Bronchial epithelial cell (primary cell): ENCODE measurements at regions not wholly inside any gene's neighbourhood (a gene's known extent, or its start where the extent isn't known, plus 50 kb on each side); places are given as distances from the start of the nearest gene placed in this dataset.

Experiments used
- DNase-seq: peaks from one replicate; pipeline ENCODE4 v3.0.0-alpha.2; 2010; ENCODE audit warnings: low read depth
- FAIRE-seq: peaks from 2 replicates; lab custom pipeline; 2011; peaks lifted over from hg19 to GRCh38; lab: Jason Lieb, UNC
- H3K27me3 ChIP-seq: 2 replicates; pipeline ENCODE4 v1.5.1; 2011; ENCODE audit warnings: low read length; ENCODE audit not compliant: control insufficient read depth, insufficient read depth
- H3K36me3 ChIP-seq: 2 replicates; pipeline ENCODE4 v1.5.1; 2011; ENCODE audit warnings: low read length; ENCODE audit not compliant: control insufficient read depth, insufficient read depth
- H3K4me3 ChIP-seq: 2 replicates; pipeline ENCODE4 v1.5.1; 2011; ENCODE audit warnings: mild to moderate bottlenecking, low read depth, low read length, control low read depth
- TF ChIP-seq, protein P1 (sequence below): IDR thresholded peaks from 2 replicates; pipeline ENCODE4 v1.5.1; 2011; ENCODE audit warnings: mild to moderate bottlenecking, moderate library complexity, low read length, control low read depth, inconsistent platforms; ENCODE audit not compliant: insufficient read depth, severe bottlenecking

DNA sequence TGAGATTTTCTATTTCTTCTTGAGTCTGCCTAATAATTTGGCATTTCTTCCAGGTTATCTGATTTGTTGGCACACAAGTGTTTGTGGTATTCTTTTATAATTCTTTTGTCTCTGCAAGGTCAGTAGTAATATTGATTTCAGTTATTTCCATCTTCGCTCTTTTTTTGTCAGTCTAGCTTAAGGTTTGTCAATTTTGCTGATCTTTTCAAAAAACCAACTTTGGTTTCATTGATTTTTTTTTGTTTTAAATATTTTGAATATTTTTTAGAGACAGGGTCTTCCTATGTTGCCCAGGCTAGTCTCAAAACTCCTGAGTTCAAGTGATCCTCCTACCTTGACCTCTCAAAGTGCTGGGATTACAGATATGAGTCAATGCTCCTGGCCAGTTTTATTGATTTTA, 162.8 kb downstream of the BARX1 start:
- TF ChIP-seq, protein P1, sequence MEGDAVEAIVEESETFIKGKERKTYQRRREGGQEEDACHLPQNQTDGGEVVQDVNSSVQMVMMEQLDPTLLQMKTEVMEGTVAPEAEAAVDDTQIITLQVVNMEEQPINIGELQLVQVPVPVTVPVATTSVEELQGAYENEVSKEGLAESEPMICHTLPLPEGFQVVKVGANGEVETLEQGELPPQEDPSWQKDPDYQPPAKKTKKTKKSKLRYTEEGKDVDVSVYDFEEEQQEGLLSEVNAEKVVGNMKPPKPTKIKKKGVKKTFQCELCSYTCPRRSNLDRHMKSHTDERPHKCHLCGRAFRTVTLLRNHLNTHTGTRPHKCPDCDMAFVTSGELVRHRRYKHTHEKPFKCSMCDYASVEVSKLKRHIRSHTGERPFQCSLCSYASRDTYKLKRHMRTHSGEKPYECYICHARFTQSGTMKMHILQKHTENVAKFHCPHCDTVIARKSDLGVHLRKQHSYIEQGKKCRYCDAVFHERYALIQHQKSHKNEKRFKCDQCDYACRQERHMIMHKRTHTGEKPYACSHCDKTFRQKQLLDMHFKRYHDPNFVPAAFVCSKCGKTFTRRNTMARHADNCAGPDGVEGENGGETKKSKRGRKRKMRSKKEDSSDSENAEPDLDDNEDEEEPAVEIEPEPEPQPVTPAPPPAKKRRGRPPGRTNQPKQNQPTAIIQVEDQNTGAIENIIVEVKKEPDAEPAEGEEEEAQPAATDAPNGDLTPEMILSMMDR = no peak
- Histone ChIP-seq H3K36me3 (no peaks in the 10 kb centered on the region), H3K4me3 (no peak overlapping the region), H3K27me3 (no peaks in the 10 kb centered on the region)
- DNase-seq (no peak), FAIRE-seq (no peak)

DNA sequence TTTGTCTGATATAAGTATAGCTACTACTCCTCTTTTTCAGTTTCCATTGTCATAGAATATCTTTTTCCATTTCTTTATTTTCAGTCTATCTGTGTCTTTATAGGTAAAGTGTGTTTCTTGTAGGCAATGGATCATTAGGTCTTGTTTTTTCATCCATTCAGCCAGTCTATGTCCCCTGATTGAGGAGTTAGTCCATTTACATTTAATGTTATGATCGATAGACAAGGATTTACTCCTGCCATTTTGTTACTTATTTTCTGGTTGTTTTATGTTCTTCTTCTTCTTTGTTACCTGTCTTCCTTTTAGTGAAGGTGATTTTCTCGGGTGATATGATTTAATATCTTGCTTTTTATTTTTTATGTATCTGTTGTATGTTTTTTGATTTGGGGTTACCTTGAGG, 169.0 kb downstream of the BARX1 start:
- no peaks in the 10 kb centered on the region for H3K36me3 ChIP-seq
- DNase-seq = no peak
- no peak overlapping the region for H3K4me3 ChIP-seq
- H3K27me3 ChIP-seq = no peaks in the 10 kb centered on the region
- TF ChIP-seq, protein P1 = no peak
- no peak for FAIRE-seq

DNA sequence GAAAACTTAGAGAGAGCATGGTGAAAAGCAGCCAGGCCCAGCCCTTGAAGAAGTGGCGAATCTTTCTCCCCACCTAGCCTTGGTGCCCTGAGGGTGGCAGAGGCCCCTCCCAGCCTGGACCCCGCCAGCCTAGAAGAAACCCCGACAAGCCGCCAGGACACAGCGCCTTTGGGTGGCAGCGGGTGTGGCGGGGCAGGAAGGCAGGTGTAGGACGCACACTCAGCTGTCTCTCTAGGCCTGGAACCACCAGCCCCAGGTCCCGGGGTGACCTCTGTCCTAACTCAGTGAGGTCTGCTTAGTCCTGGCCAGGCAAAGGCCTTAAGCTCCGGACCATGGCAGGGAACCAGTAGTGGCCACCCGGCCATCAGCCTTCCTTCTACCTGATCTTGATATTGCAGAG, 178.3 kb downstream of the BARX1 start:
- Histone ChIP-seq H3K36me3 (no peaks in the 10 kb centered on the region), H3K27me3 (no peaks in the 10 kb centered on the region), H3K4me3 (no peak overlapping the region)
- DNase-seq (no peak), FAIRE-seq (no peak)
- TF ChIP-seq, protein P1 = no peak

DNA sequence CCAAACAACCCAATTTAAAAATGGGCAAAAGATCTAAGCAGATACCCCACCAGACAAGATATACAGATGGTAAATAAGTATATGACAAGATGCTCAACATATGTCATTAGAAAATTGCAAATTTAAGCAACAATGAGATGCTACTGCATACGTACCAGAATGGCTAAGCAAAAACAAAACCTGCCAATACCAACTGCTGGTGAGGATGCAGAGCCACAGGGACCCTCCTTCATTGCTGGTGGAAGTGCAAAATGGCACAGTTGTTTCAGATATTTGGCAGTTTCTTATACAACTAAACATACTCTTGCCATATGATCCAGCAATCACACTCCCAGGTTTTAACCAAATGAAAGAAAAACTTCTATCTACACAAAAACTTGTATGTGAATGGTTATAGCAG, 178.9 kb downstream of the BARX1 start:
- TF ChIP-seq, protein P1 = no peak
- DNase-seq (no peak), FAIRE-seq (no peak)
- no peaks in the 10 kb centered on the region for H3K36me3 ChIP-seq
- no peaks in the 10 kb centered on the region for H3K27me3 ChIP-seq
- H3K4me3 ChIP-seq = no peak overlapping the region

DNA sequence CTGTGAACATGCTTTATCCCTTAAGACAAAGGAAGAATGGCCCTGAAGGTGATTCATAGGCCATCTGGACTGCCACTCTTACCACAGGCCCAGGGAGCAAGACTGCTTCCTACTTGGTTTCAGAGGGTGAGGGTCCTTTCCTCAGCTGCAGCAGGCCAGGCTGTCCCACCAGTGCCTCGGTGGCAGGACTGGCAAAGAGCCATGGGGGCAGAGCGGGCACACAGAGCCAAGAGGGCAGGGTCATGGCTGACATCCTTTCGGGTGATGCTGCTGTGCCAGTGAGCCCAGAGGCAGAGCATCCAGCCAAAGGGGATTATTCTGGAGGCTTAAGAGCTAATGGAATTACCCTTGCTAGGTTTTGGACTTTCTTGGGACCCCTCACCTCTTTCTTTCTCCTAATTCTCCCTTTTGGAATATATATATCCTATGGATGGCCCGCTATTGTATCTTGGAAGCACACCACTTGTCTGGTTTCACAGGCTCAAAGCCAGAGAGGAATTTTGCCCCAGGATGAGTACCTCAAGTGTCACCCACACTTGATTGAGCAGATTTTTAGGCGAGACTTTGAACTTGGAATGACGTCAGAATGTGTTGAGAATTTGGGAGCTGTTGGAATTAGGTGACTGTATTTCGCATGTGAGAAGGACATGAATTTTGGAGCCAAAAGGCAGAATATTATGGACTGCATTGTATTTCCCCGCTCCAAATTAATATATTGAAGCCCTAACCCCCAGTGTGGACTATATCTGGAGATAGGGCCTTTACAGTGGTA, 180.6 kb downstream of the BARX1 start:
- Histone ChIP-seq H3K27me3 (no peaks in the 10 kb centered on the region), H3K4me3 (no peak overlapping the region), H3K36me3 (no peaks in the 10 kb centered on the region)
- TF ChIP-seq, protein P1 = no peak
- no peak for FAIRE-seq
- no peak for DNase-seq

DNA sequence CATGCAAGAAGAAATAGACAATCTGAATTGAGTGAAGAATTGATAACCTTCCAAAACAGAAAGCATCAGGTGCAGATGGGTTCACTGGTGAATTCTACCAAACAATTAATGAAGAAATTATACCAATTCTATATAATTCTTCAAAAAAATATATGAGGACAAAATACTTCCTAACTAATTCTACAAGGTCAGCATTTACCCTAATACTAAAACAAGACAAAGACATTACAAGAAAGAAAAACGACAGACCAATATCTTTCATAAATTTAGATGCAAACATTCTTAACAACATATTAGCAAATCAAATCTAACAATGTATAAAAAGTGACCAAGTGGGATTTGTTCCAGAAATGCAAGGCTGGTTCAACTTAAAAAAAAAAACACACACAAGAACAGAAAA, 183.9 kb downstream of the BARX1 start:
- TF ChIP-seq, protein P1 = no peak
- Histone ChIP-seq H3K36me3 (no peaks in the 10 kb centered on the region), H3K4me3 (no peak overlapping the region), H3K27me3 (no peaks in the 10 kb centered on the region)
- FAIRE-seq (no peak), DNase-seq (no peak)
